Heart right ventricle (tissue), 16 donors: ENCODE measurements at regions not wholly inside any gene's neighbourhood (a gene's known extent, or its start where the extent isn't known, plus 50 kb on each side); places are given as distances from the start of the nearest gene placed in this dataset.

Source experiments
- ATAC-seq, 8 donors: fragments of 200-7000 bp; cut with Tn5 transposase; one replicate each; pipeline ENCODE4 v1.9.1; 2020; ENCODE audit warnings: mild to moderate bottlenecking in 8 of 8, moderate library complexity in 8 of 8, moderate number of reproducible peaks in 1 of 8
- DNase-seq, 2 donors: peaks; one replicate each; pipeline ENCODE4 v3.0.0-alpha.2; 2020
- H3K27ac ChIP-seq, 10 donors: fragments of 200-600 bp; sonication (generic) in 2 of 10; one replicate each; pipeline versions ENCODE4 v1.5.0 to v1.8.0; 2020 to 2022; ENCODE audit warnings: mild to moderate bottlenecking in 3 of 10
- H3K27me3 ChIP-seq, 7 donors: fragments of 200-600 bp; one replicate each; pipeline ENCODE4 v1.8.0; 2021 to 2022; ENCODE audit warnings: mild to moderate bottlenecking in 2 of 7
- H3K36me3 ChIP-seq, 9 donors: fragments of 200-600 bp; sonication (generic) in 1 of 9; one replicate each; pipeline versions ENCODE4 v1.5.0 to v1.8.0; 2020 to 2022; ENCODE audit warnings: mild to moderate bottlenecking in 2 of 9
- H3K4me1 ChIP-seq, 9 donors: fragments of 200-600 bp; sonication (generic) in 1 of 9; one replicate each; pipeline versions ENCODE4 v1.5.0 to v1.8.0; 2020 to 2022; ENCODE audit warnings: mild to moderate bottlenecking in 4 of 9
- H3K4me3 ChIP-seq, 10 donors: fragments of 200-600 bp; sonication (generic) in 2 of 10; one replicate each; pipeline versions ENCODE4 v1.5.0 to v1.8.0; 2020 to 2022; ENCODE audit warnings: mild to moderate bottlenecking in 7 of 10, moderate library complexity in 2 of 10
- H3K9me3 ChIP-seq, 11 donors: fragments of 200-600 bp in 10 of 11; sonication (generic) in 2 of 11; one replicate each; pipeline versions ENCODE4 v1.5.0 to v1.8.0; 2013 to 2022; ENCODE audit warnings: mild to moderate bottlenecking in 2 of 11, control low read depth in 1 of 11, moderate library complexity in 1 of 11
- WGBS, 2 donors: extraction: QIAGEN DNeasy Blood & Tissue Kit; methylation state at CpG; one replicate each; pipeline ENCODE4 v1.1.7; 2013; ENCODE audit warnings: inconsistent platforms in 1 of 2; 5-methylcytosine and 5-hydroxymethylcytosine counted together
- intact Hi-C, 10 donors: fragments of 100-400 bp; cut with DNase I; formaldehyde crosslinking; loops; one replicate each; pipeline versions ENCODE4 v1.11.1 to v1.14.2; 2022
- TF ChIP-seq, protein P1 (sequence below), 9 donors: fragments of 200-600 bp; sonication (generic) in 2 of 9; IDR thresholded peaks; one replicate each; pipeline versions ENCODE4 v1.5.0 to v1.8.0; 2021 to 2022; ENCODE audit warnings: antibody characterized with exemption in 9 of 9, mild to moderate bottlenecking in 5 of 9, moderate library complexity in 1 of 9
- donor health status: Arrhythmogenic right ventricular cardiomyopathy.
- donor health status: ischemic (EF 13 %, LVEDD 7.1; RV severe dilation, severe dysfunction).
- donor health status: healthy with polysubstance abuse.
- donor health status: DM: no; HTN: yes; CAD: no.
- donor health status: DM: no; HTN: no; CAD: no.
- donor health status: ischemic (EF 25% LVEDD 6.9; RV normal size, moderate dysfunction).
- donor health status: ischemic (EF 25% LVEDD 5.7; RV mildly dilated, moderate dysfunction).
- donor health status: healthy.
- donor health status: DM: yes; HTN: yes; CAD: no.
- donor health status: Ischemic cardiomyopathy.
- donor health status: ischemic (EF 35%, LVEDD 5.7; RV mildly dilated, moderate dysfunction).
- donor health status: nonischemic (EF 11% LVEDD 7.7; RV severe dilation, severe dysfunction).
- donor health status: DM: yes; HTN: yes; CAD: no.
- donor health status: PGD.
- donor health status: ischemic (EF 29% LVEDD 5.4; RV normal size, mild dysfunction).
- donor health status: nonischemic (EF 23%, LVEDD 6.1; RV moderate dilation, normal function).

DNA sequence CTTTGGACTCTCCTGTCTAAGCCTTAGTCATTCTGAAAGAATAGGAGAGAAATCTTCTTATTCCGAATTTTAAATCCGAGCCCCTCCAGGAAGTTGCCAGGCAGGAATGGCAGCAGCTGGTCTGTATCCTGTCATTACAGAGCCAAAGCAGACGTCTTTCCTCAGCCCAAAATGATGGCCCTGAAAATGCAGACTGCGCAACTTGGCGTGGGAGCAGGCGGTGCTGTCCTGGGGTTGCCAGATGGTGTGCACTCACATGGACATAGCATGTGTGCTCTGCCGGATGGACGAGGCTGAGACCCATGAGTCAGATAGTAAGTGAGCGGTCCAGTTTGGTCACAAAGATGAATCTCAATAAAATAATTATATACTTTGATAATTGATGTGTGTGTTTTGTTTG, 410.4 kb downstream of the KCTD16 start:
- intact Hi-C loops, result no loop called here
- Histone ChIP-seq H3K27ac (no peak overlapping the region), H3K4me3 (no peak overlapping the region), H3K27me3 (no peaks in the 10 kb centered on the region), H3K4me1 (no peaks in the 10 kb centered on the region), H3K36me3 (no peaks in the 10 kb centered on the region), H3K9me3 (no peaks in the 10 kb centered on the region)
- no peak for ATAC-seq
- WGBS, 2 donors, result 65 to 68% methylated on average over 9 of the region's 9 CpGs
- TF ChIP-seq, protein P1, sequence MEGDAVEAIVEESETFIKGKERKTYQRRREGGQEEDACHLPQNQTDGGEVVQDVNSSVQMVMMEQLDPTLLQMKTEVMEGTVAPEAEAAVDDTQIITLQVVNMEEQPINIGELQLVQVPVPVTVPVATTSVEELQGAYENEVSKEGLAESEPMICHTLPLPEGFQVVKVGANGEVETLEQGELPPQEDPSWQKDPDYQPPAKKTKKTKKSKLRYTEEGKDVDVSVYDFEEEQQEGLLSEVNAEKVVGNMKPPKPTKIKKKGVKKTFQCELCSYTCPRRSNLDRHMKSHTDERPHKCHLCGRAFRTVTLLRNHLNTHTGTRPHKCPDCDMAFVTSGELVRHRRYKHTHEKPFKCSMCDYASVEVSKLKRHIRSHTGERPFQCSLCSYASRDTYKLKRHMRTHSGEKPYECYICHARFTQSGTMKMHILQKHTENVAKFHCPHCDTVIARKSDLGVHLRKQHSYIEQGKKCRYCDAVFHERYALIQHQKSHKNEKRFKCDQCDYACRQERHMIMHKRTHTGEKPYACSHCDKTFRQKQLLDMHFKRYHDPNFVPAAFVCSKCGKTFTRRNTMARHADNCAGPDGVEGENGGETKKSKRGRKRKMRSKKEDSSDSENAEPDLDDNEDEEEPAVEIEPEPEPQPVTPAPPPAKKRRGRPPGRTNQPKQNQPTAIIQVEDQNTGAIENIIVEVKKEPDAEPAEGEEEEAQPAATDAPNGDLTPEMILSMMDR (IDR thresholded peaks at IDR 0.05), result no peak
- no peak for DNase-seq

DNA sequence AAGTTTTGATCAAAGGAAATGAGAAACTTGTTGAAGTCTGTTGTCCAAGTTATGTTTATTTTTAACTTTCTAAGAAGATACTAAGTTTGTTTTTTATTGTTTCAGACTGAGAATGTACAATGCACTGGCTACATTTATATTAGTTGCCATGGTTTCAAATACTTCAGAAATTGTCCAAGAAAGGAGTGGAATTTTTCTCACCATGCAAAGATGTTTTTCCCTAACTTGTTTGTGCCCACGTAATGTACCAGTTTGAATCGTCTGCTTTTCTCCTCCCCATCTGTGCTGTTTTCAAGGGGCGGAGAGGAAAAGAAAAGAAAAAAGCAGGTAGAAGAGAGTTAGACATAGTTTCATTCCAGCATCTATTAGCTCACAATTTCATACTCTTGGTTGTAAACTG, 407.0 kb downstream of the KCTD16 start:
- Histone ChIP-seq H3K36me3 (no peaks in the 10 kb centered on the region), H3K4me1 (no peaks in the 10 kb centered on the region), H3K9me3 (peaks cover 0 to 11% (median 0%) of the 10 kb centered on the region in 11 donors), H3K27ac (no peak overlapping the region), H3K4me3 (no peak overlapping the region), H3K27me3 (no peaks in the 10 kb centered on the region)
- DNase-seq, result no peak
- intact Hi-C loops, result no loop called here
- 74 to 80% methylated on average over 3 of the region's 3 CpGs for WGBS, 2 donors
- TF ChIP-seq, protein P1 (IDR thresholded peaks at IDR 0.05), result no peak
- ATAC-seq, result no peak

DNA sequence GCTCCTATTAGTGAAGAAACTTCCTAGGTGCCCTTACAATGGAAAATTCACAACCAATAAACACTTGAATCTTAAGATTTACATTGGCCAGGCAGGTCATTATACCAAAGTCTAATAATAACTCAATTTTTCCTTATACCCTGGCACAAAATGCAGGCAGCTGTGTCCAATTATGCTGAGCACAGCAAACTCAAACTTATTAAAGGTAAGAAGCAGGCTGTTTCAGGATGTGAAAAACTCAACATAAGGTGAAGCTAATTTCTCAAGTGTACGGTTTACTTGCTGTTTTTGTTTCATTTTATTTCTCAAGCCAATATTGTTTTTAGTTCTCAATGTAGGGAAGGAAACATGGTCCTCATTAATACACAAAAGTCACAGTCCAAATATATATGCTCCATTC, 405.1 kb downstream of the KCTD16 start:
- ATAC-seq, result no peak
- 81 to 83% methylated on average over 1 of the region's 1 CpG for WGBS, 2 donors
- Histone ChIP-seq H3K9me3 (peaks cover 0 to 17% (median 3%) of the 10 kb centered on the region in 11 donors), H3K27me3 (no peaks in the 10 kb centered on the region), H3K36me3 (no peaks in the 10 kb centered on the region), H3K4me1 (no peaks in the 10 kb centered on the region), H3K27ac (no peak overlapping the region), H3K4me3 (no peak overlapping the region)
- TF ChIP-seq, protein P1 (IDR thresholded peaks at IDR 0.05), result no peak
- intact Hi-C loops, result no loop called here
- DNase-seq, result no peak

DNA sequence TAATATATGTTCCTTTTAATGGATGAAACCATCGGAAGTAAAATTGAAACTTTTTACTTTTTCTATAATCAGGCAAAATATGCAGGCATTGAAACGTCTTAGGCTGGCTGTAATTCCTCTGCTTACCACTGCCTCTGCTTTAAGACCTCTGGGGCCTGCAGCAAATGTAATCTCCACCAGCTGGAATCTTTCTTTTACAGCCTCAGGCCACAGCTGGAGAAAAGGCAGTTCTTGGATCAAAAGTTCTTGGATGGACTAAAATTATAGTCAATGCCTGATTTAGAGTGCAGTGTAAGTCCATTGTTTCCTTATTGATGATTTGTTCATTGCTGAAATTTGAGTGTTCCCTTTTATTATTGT, 396.7 kb downstream of the KCTD16 start:
- ATAC-seq (no peak), DNase-seq (no peak)
- intact Hi-C loops, result no loop called here
- TF ChIP-seq, protein P1 (IDR thresholded peaks at IDR 0.05), result no peak
- 54 to 60% methylated on average over 2 of the region's 2 CpGs for WGBS, 2 donors
- Histone ChIP-seq H3K4me1 (no peaks in the 10 kb centered on the region), H3K36me3 (no peaks in the 10 kb centered on the region), H3K27ac (no peak overlapping the region), H3K9me3 (peaks cover 0 to 60% (median 24%) of the 10 kb centered on the region in 11 donors), H3K4me3 (no peak overlapping the region), H3K27me3 (peaks cover 0 to 6% (median 0%) of the 10 kb centered on the region in 7 donors)
